GM19238 (cell line): ENCODE measurements at regions not wholly inside any gene's neighbourhood (a gene's known extent, or its start where the extent isn't known, plus 50 kb on each side); places are given as distances from the start of the nearest gene placed in this dataset.
"Not testable (repeated sequence)": the region's sequence is repeated elsewhere in the genome, so short reads cannot be mapped to it uniquely, and the experiment has no call there.

Source experiments
- DNase-seq: peaks from one replicate; pipeline ENCODE4 v3.0.0; 2011; ENCODE audit warnings: low spot score; ENCODE audit not compliant: insufficient read length

DNA sequence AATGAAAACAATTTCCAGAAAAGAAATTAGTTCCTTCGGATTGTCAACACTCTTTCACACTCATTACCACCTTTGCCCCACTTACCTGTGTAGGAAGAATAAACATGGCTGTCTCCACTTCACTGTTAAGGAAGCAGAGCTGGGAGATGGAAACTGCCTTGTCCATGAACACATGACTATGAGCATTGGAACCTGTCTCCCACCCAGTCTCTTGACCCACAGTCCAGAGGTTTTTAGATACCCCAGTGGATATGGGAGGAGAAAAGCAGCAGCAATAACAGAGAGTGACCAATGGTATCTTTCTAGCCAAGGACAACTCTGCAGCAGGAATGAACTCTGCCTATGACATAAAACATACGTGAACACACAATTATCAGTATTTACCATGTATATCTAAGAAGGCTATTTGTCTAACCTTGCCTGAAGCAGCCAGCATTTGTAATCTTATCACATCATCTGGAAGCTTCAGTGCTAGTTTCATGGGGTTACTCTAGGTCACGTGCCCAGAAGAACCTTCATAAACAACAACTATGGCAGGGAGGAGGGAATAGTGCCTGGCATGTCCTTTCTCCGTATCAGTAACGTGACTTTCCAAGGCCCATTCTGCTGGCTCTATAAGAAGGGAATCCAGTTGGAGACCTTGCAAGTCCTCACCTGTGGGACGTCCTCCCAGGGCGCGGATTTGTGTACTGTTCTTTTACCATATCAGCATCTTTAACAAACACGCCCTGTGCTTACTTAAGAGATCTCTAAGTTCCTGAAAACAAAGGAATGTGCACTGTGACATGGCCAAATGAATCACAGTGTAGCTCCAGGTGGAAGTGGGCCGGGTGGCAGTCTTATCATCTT is 221.8 kb upstream of the UBL3 start:
- DNase-seq, result no peak

DNA sequence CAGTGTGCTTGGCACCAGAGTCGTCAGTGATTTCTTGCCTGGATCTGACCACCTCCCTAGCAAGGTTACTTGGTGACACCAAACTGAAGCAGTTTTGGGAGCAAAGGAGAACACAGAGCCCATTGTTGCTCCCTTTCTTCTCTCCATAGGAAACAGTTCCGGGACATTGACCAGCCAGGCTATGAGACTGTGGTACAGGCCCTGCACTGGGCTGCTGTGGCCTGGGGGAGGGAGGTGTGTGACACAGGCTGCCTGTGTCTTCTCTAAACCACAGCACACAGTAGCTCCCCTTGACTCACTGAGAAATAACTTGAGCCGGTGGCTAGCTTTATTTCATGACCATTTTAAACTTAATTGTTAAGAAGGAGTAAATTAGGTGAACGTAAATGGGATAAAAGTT is 214.8 kb upstream of the UBL3 start:
- DNase-seq, result no peak

DNA sequence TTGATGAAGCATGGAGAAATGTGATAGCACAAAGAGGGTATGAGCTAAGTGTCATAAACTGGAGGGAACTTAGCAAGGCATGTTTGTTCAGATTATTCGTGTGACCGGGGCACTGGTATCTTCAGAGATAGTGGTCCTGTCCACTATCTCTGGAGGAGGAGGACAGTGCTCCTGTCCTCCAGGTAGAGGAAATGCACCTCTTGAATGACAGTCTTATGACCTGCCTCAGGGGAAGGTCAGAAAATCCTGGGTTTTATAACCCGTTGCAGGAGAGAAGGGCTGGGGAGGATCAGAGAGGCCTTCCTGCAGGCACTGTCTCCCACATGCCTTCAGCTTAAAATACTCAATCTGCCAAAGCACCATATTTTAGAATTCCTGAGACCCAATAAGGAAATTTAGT is 213.5 kb upstream of the UBL3 start:
- no peak for DNase-seq

DNA sequence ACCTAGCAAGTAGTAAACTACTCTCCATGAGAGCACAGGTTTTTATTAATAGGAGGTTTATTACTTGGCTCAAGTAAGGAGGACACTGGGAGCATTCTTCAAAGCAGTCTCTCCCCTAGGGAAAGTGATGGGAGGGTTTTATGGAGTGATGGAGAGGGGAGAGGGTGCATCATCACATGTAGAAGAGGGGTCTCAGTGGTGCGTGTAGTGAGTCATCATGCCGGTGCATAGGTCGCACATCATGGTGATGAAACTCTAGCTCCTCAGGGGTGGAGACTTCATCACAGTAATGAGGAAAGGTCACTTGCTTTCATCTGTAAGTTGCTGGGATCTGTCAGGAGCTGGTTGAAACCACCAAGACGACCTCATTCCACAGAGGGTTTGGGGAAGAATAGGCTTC is 210.8 kb upstream of the UBL3 start:
- no peak for DNase-seq

DNA sequence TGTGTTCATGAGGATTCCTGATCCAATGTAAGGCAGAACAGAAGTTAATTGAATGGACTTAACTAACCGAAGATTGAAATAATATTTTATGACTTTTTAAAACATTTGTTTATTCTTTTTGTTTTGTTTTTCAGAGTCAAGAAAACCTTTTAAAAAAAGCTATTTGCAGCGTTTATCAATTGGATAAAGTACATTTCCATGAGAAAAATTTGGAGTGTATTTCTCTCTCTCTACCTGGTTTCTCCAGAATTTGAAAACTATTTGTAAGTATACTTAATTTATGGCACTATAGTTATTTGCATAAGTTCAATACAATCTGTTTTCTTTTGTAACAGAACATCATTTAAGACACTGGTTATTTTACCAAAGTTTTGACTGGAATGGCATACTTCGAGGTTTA is 208.0 kb upstream of the UBL3 start:
- no peak for DNase-seq

DNA sequence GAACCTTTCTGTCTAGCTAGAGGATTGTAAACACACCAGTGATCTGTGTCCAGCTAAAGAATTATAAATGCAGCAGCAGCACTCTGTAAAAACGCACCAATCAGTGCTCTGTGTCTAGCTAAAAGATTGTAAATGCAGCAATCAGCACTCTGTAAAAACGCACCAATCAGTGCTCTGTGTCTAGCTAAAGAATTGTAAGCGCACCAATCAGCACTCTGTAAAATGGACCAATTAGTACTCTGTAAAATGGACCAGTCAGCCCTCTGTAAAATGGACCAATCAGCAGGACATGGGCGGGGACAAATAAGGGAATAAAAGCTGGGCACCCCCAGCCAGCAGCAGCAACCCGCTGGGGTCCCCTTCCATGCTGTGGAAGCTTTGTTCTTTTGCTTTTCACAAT is 204.1 kb upstream of the UBL3 start:
- not testable (repeated sequence) for DNase-seq

DNA sequence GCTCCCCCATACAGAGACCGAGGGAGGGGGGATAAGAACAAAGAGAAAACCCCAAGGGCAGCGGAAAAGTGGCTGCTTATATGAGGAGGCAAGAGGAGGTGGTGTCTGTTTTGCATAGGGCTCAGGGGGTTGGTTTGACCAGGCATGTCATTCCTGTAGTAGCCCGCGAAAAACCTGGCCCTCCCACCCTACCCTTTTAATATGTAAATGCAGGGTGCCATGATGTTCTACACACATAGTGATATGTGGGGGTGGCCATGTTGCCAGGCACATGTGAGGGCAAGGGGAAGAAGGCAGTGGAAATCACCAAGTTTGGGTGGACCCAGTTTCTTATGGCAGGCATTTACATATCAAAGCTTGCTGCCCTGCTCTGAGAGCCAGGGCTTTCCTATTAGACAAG is 203.5 kb upstream of the UBL3 start:
- no peak for DNase-seq

DNA sequence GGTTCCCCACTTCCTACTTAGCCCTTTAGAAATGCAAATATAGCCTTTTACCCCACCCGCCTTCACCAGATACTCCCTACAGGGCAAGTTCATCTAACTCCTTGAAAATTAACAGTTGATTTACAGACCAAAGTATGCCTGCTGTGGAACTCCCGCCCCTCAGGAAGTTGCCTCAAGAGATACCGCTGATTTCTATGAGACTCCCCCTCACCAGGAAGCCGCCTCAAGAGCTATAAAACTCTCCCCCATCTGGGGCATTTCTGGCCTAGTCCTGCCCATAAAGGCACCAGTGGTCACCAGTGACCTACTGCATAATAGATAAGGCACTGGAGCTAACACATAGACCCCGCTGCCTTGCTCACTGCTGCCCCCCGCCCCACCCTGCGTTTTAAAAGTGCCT is 201.7 kb upstream of the UBL3 start:
- DNase-seq, result no peak

DNA sequence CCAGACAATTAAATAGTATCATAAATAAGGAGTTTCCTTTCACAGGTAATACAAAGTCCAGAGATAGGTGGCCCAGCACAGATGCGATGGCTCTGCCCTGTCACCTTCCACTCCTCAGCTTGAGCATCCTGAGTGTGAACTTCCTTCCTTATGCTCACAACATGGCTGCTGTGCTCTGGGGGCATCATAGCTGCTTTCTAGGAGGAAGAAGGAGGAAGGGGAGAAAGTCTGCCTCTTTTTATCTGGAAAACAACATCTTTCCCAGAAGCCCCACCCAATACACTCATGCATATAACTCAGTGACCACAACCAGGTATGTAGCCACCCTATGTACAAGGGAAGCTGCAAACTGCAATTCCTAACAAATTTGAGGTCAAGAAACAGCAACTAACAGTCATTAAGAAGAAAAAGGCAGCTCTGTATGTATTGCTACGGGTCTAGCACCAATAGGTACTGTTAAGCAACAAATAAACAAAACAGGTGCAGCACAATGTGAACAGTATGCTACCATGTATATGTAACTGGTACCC is 201.2 kb upstream of the UBL3 start:
- DNase-seq, result no peak

DNA sequence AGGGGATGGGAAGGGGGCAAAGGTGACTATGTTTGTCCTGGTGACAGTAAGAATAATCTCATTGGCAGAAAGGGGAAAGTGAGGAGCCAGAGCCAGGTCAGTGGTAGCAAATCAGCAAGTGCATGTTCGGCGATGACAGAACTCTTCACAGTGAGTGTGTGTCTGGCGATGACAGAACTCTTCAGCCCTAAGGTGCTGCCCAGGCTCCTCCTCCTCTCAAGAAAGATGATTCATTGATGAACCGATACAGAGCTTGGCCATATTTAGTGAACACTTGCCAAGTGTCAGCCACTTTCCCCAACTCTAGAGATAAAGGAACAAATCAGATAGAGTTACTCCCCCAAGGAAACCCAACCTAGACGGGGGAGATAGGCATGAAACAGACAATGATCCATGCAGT is 199.3 kb upstream of the UBL3 start:
- DNase-seq, result no peak

DNA sequence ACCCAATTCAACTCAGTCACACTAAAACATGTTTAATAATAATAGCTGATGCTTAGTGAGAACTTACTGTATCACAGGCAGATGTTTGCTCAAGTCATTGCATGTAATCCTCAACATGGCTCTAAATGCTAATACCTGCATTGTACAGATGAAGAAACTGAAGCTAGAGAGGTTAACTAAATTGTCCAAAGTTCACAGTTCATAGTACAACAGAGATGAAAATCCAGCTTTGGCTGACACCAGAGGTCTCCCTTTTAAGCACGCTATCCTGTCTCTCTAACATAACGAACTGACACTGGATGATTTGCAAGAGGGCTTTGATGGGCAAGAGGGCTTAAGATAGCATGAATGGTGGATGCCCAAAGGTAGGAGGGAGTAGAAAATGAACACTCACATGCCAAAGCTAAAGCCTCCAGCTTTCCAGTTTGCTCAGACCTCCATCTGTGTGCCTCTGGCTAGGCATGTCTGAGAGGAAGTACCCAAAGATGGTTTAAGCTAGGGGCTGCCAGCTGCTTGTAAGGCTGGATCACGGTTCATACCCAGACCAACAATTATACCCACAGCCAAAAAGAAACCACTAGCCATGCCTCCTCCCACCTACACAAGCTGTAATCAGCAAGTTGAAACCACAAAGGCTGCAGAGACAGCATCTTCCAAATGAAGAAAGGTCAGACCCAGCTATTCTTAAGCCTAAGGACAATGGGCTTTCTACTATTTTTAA is 196.9 kb upstream of the UBL3 start:
- DNase-seq, result no peak

DNA sequence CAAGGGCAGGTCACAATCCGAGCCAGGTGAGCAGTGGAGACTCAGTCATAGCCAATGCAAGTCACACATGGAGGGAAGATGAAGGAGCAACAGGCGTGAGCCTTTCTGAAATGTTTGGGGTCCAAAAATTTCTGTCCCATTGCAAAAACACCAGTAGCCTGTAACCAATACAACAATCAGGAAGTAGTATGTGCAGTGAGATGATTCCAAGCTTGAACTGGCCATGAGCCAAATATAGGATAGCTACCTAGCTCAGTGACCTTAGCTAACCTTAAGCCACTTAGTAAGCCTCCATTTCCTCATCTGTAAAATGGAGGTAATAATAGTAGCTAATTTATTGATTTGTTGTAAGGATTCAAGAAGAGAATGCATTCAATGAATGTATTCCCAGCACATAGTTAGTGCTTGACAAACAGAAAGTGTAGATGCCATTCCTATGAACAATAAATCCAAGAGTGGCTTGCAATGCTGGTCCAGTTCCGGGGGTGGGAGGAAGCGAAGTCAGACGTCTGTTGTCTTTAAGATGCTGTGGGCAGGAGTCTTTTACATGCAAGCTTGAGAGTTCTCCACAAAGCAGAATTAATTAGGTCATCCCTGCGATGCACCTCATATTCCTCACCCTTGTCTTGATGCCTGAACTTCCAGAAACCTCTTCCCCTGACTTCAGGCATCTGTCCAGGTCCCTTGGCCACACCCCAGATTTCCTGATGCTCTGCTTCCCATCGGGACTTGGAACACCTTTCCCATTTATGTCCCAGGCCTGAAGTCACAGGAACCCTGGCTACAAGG is 195.7 kb upstream of the UBL3 start:
- no peak for DNase-seq

DNA sequence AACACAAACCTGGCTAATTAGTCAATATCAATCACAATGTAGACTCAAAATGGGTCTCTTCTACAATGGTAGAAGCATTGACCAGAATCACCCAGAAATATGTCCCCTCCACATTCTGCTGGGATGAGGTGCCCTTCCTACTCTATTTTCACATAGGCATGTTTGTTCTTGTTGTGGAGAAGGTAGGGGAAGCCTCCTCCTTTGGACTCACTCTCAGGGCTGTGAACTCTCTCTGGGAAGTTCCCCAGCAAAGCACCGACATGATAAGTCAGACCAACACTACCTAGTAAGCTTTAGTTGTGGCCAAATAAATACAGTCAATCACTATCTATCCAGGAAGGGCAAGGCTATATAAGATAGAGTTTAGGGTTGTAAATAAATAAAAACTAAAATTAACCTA is 194.5 kb upstream of the UBL3 start:
- no peak for DNase-seq

DNA sequence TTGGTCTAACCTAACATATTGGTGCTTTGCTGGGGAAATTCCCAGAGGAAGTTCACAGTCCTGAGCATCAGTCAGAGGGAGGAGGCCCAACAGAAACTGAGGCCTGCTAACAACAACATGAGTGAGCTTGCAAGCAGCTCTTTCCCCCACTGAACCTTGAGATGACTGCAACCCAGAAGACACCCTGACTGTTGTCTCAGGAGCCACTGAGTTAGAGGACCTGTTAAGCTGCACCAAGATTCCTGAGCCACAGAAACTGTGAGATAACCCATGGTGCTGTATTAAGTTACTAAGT is 193.2 kb upstream of the UBL3 start:
- DNase-seq, result no peak

DNA sequence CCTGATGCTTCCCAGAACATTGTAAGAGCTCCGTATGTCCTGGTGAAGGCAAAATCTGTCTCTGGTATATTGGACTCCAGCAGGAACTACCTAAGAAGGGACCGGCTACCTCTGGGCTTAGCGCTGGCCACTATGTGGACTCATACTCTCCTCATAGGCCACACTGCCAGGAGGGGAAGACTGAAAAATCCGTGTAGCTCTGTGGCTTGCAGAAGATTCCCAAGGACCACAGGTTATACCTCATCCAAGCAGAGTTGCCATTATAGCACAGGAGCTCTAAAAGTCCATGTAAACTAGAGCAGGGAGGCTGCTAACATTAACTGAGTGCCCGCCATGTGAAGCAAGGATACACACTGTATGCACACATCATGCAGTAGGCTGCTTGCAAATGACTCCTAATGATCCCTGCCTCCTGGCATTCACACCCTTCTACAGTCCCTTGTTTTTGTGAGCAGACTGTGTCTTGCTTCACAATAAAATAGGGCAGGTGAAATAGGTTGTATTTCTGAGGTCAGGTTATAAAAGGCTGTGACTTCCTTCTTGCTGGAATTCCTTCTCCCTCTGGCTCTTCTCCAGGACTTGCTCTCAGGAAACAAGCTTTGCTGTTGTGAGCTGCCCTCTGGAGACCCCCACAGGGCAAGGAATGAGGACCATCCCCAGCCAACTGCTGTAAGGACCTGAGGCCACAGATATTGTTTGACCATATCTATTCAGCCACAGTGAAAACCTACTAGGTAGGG is 192.6 kb upstream of the UBL3 start:
- no peak for DNase-seq

DNA sequence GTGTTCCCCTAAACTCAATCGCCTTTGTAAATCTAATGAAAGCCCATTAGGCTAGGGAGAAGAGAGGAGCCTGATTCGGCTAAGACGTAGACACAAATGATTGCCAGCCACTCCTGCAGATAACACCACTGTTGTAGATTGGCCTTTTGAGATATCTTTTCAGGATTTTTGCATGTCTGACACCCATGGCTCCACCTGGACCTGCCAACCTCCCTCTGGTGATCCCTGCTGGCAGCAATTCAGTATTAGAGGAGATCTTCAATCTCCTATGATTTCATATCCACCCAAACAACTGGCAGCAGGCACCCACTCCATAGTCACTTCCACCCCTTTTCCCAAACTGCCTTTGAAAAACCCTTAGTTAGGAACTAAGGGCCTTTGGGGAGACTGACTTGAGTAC is 191.9 kb upstream of the UBL3 start:
- no peak for DNase-seq

DNA sequence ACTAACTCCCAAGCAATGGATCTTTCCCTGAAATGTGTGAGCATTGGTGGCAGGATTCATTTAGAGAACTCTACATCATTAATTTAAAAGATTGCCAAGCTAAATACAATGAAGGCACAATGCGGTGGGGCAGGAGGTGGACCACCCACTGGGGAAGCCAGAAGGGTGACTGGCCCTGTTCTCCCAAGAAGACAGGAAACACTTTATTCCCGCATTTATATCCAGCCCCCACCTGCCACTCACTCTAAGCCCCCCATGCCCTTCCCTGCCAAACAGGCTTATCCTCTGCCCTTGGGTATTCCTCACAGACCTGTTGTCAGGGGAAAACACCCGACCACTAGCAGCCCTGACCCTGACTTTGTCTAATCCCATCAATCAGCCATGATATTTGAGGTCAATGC is 189.1 kb upstream of the UBL3 start:
- DNase-seq, result no peak

DNA sequence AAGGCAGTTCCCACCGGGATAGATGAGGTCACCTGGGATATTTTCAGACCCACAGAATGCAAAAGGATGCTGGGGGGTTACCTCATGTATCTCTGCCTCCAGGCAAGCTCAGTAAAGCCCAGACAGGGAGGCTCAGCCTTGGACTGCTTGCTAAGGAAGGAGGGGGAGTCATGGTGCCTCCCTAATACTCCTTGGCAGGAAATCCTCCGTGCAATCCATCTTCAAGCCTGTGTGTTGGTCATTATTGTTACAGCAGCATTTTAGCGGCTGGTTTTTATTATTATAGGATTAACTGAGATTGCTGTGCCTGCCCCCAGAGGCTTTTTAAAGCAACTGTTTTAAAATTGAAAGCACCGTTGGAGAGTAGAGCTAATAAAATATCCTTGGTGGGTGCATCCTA is 188.5 kb upstream of the UBL3 start:
- no peak for DNase-seq

DNA sequence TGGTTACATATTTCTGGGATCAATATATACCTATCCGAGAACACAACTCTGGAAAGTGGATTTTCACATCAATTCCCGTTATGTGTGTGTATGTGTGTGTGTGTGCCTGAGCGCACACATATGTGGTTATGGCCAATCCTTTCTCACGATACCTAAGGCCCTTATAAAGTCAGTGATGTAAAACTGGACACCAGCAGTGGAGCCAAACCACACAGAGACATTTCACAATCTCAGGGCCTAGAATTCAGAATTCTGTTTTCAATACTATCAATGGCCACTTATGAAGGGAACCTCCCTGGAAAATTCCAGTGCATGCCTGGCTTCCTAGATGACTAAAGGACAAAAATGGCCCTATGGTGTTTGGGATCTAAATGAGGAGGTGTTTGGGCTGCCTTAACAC is 187.3 kb upstream of the UBL3 start:
- DNase-seq, result no peak

DNA sequence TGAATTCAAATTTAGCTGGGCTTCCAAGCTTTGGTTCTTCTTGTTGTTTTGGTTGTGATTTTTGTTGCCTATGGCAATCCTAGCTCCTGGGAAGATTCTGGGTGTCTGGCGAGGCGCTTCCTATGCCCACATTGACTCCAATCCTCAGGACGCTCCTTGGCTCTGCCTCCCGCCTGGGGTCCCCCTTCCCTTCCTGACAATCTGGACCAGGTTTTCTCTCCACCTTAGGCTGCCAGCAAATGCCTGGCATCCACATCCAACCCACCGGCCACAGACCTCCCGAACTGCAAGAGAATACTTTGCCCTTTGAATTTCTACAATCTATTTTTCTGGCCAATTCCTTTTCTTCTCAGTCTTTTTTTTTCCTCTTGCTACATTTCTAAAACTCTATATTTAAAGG is 186.9 kb upstream of the UBL3 start:
- no peak for DNase-seq

DNA sequence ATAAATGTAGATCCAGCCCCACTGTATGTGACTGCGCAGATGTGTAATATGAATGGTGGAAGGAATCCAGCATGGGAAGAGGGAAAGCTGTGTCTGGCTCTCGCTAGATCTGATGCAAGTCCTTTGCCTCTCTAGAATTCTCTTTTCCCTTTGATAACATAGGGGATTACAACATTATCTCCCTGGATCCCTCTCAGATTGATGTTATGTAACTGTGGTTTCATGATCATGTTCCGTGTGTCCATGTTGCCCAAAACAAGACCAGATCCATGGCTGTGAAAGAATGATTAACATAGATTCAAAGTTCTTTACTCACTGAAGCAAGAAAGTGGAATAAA is 184.0 kb upstream of the UBL3 start:
- no peak for DNase-seq
